NCI-H446 (cell line): ENCODE measurements at regions not wholly inside any gene's neighbourhood (a gene's known extent, or its start where the extent isn't known, plus 50 kb on each side); places are given as distances from the start of the nearest gene placed in this dataset.

Experiments
- DNase-seq, 2 experiments: peaks; one replicate each; lab custom pipeline; 2025; lab: John Stamatoyannopoulos, UW

- no peak for DNase-seq
These were observed 398.3 kb downstream of the SEC16B start for GRCh38 chr1:177571485-177572076.

GRCh38 chr1:177571076-177571475 is 398.8 kb downstream of the SEC16B start:
- DNase-seq, result no peak

GRCh38 chr1:177569476-177569875 is 398.7 kb downstream of the BRINP2 start:
- DNase-seq, result no peak

DNA sequence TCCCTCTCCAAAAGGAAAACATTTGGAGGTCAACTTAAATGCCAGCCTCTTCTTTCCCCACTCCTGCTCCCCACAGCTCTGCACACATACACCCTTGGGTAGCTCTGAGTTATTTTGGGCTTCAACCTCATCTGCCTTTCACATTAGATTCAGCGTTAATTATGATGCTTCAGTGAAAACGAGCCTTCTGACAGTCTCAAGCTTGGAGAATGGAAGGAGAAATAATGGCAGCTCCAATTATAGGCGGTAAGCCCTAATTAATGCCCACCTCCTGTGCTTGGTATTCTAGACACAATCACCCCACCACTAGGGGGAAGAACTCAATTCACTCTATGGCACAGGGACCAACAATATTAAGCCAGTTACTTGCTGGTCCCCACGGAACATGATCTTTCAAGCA is 397.9 kb downstream of the BRINP2 start:
- DNase-seq, result no peak

DNA sequence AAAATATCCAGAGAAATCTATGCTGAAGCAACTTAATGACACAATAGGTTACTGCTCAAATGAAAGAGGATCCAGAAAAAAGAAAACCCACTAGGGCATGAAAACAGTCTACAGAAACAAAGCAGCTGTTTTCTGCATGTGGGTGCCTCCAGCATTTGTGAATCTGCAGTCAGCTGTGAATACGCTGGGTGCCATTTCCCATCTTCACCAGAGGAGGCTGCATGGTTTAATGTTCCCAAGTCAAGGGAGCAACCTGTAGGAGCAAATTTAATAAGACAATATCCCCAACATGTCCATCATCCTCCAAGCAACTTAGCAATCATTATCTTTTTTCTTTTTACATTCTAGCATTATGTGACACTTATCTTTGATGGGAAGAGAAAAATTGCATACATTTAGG is 396.6 kb downstream of the BRINP2 start:
- no peak for DNase-seq

DNA sequence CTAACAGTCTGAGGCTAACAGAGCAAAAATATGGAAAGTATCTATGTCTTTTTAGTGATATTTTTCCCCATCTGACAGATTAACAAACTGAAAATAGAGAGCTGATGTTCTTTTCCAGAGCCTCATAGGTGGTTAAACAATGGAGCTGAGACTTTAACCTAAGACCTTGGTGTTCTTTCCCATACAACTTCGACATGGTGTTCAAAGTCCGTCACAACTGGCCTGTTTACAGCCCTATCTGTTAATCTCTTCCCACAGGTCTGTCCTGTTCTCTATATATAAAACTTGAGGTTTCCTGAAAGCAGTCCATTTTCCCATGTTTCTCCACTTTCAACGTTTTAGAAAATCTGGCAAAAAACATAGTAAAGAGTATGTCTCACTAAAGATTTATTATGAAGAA is 395.7 kb downstream of the BRINP2 start:
- no peak for DNase-seq

DNA sequence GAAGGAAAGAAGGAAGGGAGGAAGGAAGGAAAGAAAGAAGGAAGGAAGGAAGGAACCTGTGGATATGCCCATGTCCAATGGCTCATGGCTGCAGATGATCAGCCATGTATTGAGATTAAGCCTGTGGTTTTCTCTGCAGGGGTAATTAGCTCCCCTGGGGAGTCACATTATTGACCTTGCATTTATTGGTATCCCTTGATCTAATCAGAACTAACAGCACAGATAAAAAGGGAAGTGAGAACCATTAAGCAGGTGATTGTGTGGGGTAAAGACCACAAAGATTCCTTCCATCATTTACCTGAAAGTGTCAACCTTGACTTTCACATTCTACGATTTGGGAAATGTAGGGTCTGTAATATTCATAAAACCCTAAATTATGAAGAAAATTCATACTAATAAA is 390.7 kb downstream of the BRINP2 start:
- no peak for DNase-seq

DNA sequence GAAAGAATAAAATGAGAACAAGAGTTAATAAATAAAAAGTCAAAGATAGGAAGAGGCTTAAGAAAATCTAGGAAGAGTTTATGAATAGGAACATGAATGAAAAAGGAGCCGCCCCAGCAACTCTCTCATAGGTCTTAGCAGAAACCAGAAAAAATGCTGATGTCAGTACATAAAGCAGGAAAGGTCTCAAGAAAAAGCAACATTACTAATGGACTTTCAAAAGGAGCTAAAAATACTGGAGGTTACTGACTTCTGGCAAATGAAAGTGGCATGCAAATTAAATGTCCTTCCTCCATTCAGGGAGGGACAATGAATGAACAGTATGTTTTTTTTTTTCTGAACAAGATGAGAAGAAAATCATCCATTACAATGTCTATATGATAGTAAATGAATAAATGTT is 387.6 kb downstream of the BRINP2 start:
- no peak for DNase-seq

DNA sequence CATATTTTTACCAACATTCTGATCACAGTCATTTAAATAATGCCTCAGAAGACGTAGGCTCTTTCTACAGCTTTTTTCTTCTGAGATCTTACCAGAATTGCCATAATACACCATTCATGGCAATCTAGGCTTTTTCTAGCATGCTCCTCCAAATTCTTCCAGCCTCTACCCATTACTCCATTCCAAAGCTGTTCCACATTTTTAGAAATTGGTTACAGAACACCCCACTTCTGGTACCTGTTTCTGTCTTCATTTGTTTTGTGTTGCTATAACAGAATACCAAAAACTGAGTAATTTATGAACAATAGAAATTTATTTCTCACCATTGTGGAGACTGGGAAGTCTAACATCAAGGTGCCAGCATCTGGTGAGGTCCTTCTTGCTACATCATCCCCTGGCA is 385.4 kb downstream of the BRINP2 start:
- no peak for DNase-seq

- no peak for DNase-seq
These were observed 376.4 kb downstream of the BRINP2 start for GRCh38 chr1:177547200-177547599.

DNA sequence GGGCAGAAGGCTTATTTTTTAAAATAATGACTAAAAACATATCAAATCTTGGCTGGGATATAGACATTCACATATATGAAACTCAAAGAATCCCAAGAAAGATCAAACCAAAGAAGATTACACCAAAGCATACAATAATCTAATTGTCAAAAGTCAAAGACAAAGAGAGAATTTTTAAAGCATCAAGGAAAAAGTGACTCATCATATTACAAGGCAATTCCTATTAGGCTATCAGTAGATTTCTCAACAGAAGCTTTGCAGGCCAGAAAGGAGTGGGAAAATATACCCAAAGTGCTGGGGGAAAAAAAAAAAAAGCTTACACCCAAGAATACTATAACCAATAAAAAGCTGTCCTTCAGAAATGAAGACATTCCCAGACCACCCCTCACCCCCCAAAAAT is 375.6 kb downstream of the BRINP2 start:
- DNase-seq, result no peak

DNA sequence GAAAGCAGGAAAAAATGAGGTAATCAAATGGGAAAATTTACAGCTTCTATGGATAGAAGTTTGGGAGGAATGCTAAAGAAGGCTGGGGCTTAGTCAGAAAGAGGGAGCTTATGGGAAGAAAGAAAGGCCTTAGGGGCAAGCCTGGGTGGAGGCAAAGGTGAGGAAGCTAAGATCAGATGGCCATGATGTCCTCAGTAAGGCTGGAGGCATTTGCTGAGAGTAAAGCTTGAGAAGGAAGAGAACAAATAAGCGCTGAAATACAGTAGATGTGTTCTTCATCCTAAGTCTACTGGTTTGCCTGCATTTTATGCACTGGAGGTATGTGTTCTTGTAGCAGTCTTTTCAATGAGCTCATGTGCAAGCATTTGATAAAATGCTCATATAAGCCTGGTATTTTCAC is 355.4 kb downstream of the BRINP2 start:
- no peak for DNase-seq

DNA sequence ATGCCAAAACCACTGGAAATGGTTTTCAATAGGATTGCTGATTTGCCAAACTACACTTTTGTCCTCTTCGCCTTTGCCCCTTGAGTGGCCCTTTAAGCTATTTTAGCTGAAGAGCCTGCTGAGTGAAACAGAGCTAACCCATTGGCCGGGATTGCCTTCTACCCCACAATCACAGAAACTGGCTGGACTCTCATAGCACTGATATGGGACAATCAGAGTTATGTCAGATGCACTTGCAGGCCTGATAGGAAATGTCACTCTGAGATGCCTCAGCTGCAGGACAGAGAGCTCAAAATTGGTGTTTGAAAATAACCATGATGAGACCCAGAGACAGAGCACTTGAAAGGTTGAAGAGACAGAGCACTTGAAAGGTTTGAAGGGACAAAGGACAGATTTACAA is 354.4 kb downstream of the BRINP2 start:
- no peak for DNase-seq

DNA sequence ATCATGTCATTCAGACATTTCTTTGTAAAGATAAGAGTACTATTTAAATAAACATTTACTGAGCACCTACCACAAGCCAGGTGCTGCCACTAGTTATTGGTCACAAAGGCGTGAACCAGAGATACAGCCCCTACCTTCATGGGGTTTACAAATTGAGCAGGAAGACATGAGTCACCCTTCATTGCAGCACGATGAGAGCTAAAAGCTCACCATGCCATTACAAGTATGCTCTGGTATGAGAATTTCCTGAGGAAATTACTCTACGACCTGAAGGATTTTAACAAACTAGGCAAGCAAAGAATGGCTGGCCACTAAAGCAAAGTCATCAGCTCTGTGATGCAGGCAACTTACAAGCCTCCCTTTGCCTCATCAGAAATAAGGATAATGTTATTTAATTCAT is 346.8 kb downstream of the BRINP2 start:
- DNase-seq, result no peak

GRCh38 chr1:177514207-177514606 is 343.4 kb downstream of the BRINP2 start:
- DNase-seq, result no peak

GRCh38 chr1:177511036-177511435 is 340.3 kb downstream of the BRINP2 start:
- DNase-seq, result no peak

- DNase-seq, result peak in 1 of 2 experiments; percentile 9
These were observed 335.3 kb downstream of the BRINP2 start for GRCh38 chr1:177505905-177506590.

- DNase-seq, result no peak
These were observed 325.1 kb downstream of the BRINP2 start for GRCh38 chr1:177495878-177496277.

DNA sequence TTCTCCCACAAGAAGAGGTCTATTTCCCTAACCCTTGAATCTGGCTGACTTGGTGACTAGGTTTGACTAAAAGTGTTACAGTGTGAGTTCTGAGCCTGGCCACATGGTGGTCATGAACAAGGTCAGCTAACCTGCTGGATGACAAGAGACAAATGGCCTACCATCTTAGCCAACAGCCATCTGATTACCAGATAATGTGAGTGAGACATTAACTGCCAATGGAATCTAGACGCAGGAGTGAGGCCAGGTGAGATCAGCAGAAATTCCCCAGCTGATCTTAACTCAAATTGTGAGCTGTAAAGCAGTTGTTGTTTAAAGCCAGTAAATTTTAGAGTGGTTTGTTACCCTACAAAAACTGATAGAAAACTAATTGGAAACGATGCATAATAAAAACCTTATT is 320.0 kb downstream of the BRINP2 start:
- DNase-seq, result no peak

GRCh38 chr1:177490036-177490639 is 319.4 kb downstream of the BRINP2 start:
- DNase-seq, result no peak

DNA sequence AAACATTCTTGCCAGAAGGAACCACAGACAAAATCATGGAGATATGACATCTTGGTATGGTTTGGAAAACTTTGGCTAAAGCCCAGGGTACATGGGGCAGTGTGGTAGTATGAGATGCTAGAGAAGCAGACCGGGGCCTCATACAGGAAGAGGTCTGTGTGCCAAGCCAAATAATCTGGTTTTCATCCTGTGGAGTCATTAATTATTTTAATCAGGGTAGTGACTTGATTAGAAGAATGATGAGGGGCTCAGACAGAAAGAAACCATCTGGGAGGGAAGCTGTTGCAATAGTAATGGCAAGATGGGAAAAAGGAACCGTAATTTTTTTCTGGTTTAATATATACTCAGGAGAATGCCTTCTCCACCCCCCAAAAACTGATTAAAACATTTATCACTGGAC is 318.0 kb downstream of the BRINP2 start:
- DNase-seq, result no peak

- DNase-seq, result no peak
These were observed 316.7 kb downstream of the BRINP2 start for GRCh38 chr1:177487481-177487880.

DNA sequence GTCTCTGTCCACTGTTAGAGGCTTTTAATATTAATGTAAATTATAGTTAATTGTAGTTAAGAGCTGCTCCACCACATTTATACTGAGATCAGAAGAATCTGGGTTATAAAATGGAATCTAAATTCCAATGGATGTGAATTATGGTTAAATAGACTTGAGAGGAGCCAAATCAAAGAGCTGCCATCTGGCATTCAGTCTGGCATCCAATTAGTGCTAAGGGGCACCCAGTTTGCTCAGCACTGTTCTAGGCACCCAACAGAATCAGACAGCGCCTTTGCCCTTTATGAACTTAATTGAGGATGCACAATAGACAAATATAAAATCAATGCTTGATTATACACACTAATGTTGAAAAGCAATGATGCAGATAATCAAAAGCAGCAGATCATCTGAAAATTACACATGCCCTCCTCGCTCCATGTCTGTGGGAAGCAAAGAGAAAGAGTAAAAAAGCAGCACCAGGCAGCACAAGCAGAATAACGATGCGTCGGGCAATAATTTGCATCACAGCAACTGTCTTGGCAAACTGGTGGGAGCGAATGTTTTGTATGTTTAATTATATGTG is 310.1 kb downstream of the BRINP2 start:
- DNase-seq, result no peak
